ENCODE measurements at regions not wholly inside any gene's neighbourhood (a gene's known extent, or its start where the extent isn't known, plus 50 kb on each side); places are given as distances from the start of the nearest gene placed in this dataset.

GRCh38 chr3:72288955-72289691, 504.2 kb upstream of the PROK2 start:
- peak overlapping the region in 1 of 2 donors; percentile 14 for H3K4me3 ChIP-seq
- TF ChIP-seq POLR2A (IDR thresholded peaks at IDR 0.05): no peak
- no peak for TF ChIP-seq CTCF (IDR thresholded peaks at IDR 0.05)
- intact Hi-C loops (cut with DNase I; ENCODE audit: low total_unique reads): no loop called here

DNA sequence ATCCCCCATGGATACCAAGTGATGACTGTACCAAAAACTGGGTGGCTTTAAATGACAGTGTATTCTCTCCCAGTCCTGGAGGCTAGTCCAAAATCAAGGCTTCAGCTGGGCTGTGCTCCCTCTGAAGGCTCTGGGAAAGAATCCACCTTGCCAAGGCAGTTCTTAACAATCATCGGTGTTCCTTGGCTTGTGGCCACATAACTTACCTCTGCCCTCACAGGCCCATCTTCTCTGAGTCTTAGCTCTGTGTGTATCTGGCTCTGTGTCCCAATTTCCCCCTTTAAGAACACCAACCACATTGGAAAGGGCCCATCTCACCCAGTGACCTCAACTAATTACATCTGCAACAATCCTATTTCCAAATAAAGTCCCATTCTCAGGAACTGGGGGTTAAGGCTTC, 503.0 kb upstream of the PROK2 start:
- Histone ChIP-seq H3K27ac (no peak overlapping the region), H3K9me3 (no peaks in the 10 kb centered on the region), H3K36me3 (ENCODE audit: low read depth, missing control alignments) (no peaks in the 10 kb centered on the region), H3K4me3 (no peak overlapping the region), H3K4me1 (no peaks in the 10 kb centered on the region), H3K27me3 (no peaks in the 10 kb centered on the region)
- TF ChIP-seq CTCF (IDR thresholded peaks at IDR 0.05) (no peak), POLR2A (IDR thresholded peaks at IDR 0.05) (no peak)
- DNase-seq: no peak
- intact Hi-C loops (cut with DNase I; ENCODE audit: low total_unique reads): no loop called here
- WGBS, 2 donors: 41 to 43% methylated on average over 1 of the region's 1 CpG

More at GRCh38 chr3:72288955-72289691, 504.2 kb upstream of the PROK2 start:
- no peak overlapping the region for H3K27ac ChIP-seq
- no peaks in the 10 kb centered on the region for H3K9me3 ChIP-seq
- H3K36me3 ChIP-seq (ENCODE audit: low read depth, missing control alignments): no peaks in the 10 kb centered on the region
- 42 to 45% methylated on average over 21 to 25 of the region's 25 CpGs for WGBS, 2 donors
- no peaks in the 10 kb centered on the region for H3K4me1 ChIP-seq
- H3K27me3 ChIP-seq: no peaks in the 10 kb centered on the region
- DNase-seq: peak; percentile 82

DNA sequence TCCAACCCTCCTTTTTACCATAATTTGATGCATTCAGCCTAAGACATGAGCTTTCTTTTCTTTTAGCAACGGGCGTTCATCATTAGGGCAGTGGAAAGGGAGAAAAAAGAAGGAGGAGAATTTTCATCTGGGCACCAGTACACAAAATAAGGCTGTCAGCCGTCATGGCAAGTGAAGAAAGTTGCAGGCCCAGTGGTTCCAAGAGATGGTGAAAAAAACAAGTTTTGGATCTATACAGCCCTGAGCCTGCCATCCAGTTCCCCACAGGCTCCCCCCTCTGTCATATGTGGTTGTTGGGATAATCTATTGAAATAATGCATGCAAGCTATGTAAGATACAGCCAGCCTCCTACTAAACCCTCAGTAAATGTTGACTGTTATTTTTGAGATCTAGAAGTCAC, 500.6 kb upstream of the PROK2 start:
- DNase-seq: no peak
- Histone ChIP-seq H3K4me1 (no peaks in the 10 kb centered on the region), H3K4me3 (no peak overlapping the region), H3K27ac (no peak overlapping the region), H3K27me3 (no peaks in the 10 kb centered on the region), H3K9me3 (no peaks in the 10 kb centered on the region), H3K36me3 (ENCODE audit: low read depth, missing control alignments) (no peaks in the 10 kb centered on the region)
- TF ChIP-seq POLR2A (IDR thresholded peaks at IDR 0.05): no peak
- TF ChIP-seq CTCF (IDR thresholded peaks at IDR 0.05): no peak
- WGBS, 2 donors: 93 to 94% methylated on average over 3 of the region's 3 CpGs
- intact Hi-C loops (cut with DNase I; ENCODE audit: low total_unique reads): no loop called here

DNA sequence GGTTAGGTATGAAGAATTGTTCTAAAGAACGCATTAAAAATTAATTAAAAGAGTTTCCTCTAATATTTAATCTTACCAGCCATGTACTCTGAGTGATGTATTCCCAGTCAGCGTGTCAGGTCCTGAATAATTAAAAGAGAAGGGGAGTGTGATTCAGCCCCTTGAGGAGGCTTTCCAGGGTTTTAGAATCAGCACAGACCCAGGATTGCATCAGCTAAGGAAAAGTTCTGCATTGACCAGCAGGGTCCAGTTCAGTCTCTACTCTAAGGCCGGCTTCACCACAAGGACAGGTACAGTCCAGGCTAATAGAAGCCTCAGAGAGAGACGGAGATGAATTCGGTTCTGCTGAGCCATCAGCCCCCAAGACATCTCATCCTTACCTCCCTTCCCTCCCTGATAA, 499.5 kb upstream of the PROK2 start:
- H3K4me1 ChIP-seq: no peaks in the 10 kb centered on the region
- TF ChIP-seq POLR2A (IDR thresholded peaks at IDR 0.05) (no peak), CTCF (IDR thresholded peaks at IDR 0.05) (no peak)
- H3K36me3 ChIP-seq (ENCODE audit: low read depth, missing control alignments): no peaks in the 10 kb centered on the region
- intact Hi-C loops (cut with DNase I; ENCODE audit: low total_unique reads): no loop called here
- WGBS, 2 donors: 69 to 74% methylated on average over 5 of the region's 5 CpGs
- no peaks in the 10 kb centered on the region for H3K27me3 ChIP-seq
- DNase-seq: no peak
- H3K9me3 ChIP-seq: no peaks in the 10 kb centered on the region
- H3K4me3 ChIP-seq: no peak overlapping the region
- no peak overlapping the region for H3K27ac ChIP-seq

DNA sequence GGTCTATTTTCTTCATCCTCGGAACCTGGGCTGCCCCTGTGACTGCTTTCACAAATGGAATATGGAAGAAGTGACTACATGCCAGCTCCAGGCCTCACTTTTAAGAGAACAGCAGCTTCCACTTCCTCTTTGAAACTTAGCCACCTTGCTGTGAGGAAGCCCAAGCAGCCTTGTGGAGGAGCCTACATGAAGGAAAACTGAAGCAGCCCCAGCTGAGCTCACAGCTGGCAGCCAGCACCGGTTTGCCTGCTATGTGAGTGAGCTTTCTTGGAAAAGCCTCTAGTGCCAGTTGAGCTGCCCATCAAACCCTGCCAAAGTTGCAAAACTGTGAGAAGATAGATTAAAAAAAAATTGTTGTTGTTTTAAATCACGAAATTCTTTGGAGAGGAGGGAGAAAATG, 498.0 kb upstream of the PROK2 start:
- Histone ChIP-seq H3K27ac (no peak overlapping the region), H3K4me3 (no peak overlapping the region), H3K36me3 (ENCODE audit: low read depth, missing control alignments) (no peaks in the 10 kb centered on the region), H3K9me3 (no peaks in the 10 kb centered on the region), H3K4me1 (no peaks in the 10 kb centered on the region), H3K27me3 (no peaks in the 10 kb centered on the region)
- intact Hi-C loops (cut with DNase I; ENCODE audit: low total_unique reads): no loop called here
- no peak for DNase-seq
- TF ChIP-seq POLR2A (IDR thresholded peaks at IDR 0.05) (no peak), CTCF (IDR thresholded peaks at IDR 0.05) (no peak)
- WGBS, 2 donors: 90 to 91% methylated on average over 3 of the region's 3 CpGs

Measured in testis (tissue), 2 donors.